BJ (cell line): ENCODE measurements at regions not wholly inside any gene's neighbourhood (a gene's known extent, or its start where the extent isn't known, plus 50 kb on each side); places are given as distances from the start of the nearest gene placed in this dataset.

ENCODE experiments used
- CTCF ChIA-PET: fragments of 350-600 bp; formaldehyde crosslinking; extraction: SDS; loops from one replicate; lab custom pipeline; 2021; ENCODE audit warnings: antibody characterized with exemption, inconsistent platforms; lab: Yijun Ruan, JAX
- POLR2A ChIA-PET: fragments of 300-600 bp; sonication (Branson Sonifier 250); formaldehyde crosslinking; extraction: SDS; loops from one replicate; lab custom pipeline; 2021; ENCODE audit warnings: antibody characterized with exemption; lab: Charles Lee
- DNase-seq: peaks from one replicate; pipeline ENCODE4 v3.0.0-alpha.2; 2011; ENCODE audit warnings: low read depth
- H3K27me3 ChIP-seq: 2 replicates; pipeline ENCODE4 v1.6.0; 2011; ENCODE audit warnings: low read length; ENCODE audit not compliant: control insufficient read depth, insufficient read depth
- H3K36me3 ChIP-seq: 2 replicates; pipeline ENCODE4 v1.5.1; 2011; ENCODE audit warnings: low read length; ENCODE audit not compliant: control insufficient read depth, insufficient read depth
- H3K4me3 ChIP-seq: 2 replicates; pipeline ENCODE4 v1.5.1; 2011; ENCODE audit warnings: low read depth, mild to moderate bottlenecking, control low read depth, low read length
- TF ChIP-seq, protein P1 (sequence below): IDR thresholded peaks from 2 replicates; pipeline ENCODE4 v1.5.1; 2011; ENCODE audit warnings: low read depth, mild to moderate bottlenecking, control low read depth, inconsistent platforms, low read length, moderate library complexity; ENCODE audit not compliant: insufficient read depth

DNA sequence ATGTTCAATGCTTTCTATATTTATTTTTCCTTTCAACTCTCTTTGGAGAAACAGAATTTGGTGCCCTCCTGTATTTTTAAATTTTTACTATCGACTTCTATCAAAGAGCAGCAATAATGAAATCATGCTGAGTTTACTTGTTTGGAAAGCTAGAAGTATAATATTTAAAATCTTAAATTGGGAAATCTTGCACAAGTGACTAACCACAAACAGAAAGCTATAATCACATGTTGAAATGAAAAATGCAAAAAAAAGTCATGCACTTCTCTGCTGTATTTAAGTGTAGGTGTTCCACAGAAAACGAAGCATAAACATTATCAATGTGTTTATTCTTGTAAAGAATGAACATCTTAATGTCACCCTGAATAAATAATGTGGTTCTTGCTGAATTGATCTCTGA, 306.1 kb downstream of the PCDH18 start:
- POLR2A ChIA-PET, result no interaction called here
- CTCF ChIA-PET, result interaction anchor here (1.7 kb wide), 1 partner anchor 23 kb away, joined by 3 read pairs; no protein-coding TSS in a partner anchor
- H3K36me3 ChIP-seq, result no peaks in the 10 kb centered on the region
- H3K4me3 ChIP-seq, result no peak overlapping the region
- DNase-seq, result no peak
- no peaks in the 10 kb centered on the region for H3K27me3 ChIP-seq
- TF ChIP-seq, protein P1, sequence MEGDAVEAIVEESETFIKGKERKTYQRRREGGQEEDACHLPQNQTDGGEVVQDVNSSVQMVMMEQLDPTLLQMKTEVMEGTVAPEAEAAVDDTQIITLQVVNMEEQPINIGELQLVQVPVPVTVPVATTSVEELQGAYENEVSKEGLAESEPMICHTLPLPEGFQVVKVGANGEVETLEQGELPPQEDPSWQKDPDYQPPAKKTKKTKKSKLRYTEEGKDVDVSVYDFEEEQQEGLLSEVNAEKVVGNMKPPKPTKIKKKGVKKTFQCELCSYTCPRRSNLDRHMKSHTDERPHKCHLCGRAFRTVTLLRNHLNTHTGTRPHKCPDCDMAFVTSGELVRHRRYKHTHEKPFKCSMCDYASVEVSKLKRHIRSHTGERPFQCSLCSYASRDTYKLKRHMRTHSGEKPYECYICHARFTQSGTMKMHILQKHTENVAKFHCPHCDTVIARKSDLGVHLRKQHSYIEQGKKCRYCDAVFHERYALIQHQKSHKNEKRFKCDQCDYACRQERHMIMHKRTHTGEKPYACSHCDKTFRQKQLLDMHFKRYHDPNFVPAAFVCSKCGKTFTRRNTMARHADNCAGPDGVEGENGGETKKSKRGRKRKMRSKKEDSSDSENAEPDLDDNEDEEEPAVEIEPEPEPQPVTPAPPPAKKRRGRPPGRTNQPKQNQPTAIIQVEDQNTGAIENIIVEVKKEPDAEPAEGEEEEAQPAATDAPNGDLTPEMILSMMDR, result no peak

DNA sequence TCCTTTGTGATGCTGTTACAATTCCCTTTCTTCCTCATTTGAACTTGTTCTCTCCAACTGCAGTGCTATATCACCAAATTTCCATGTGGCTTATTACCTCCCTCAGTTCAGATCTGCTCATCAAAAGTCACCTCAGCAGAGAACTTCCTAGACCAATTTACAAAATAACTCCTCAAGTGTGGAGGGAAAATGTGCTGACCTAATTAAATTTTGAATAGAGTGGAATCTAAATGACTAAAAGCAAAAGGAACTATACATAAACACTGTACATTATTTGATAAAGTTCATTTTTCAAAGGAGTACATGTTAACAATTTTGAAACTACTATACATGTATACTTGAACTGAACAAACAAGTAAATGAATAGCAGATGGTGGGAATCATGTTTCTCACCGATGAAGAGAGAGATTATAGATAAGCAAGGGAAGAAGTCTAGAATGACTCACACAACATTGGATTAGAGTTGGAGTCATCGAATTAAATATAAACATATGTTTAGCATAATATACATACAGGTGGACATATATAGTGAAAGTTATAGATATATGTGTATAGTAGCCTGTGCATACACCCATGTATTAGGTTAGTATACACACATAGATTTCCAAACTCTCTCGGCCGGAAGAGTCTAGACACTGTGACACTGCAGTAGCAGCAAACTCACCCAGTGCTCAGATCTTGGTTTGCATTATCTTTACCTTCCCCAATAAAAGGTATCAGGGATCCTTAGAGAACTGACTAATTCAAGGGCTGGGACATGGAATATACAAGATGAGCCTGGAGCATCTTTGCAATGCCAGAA, 318.7 kb downstream of the PCDH18 start:
- DNase-seq, result peak; percentile 54
- TF ChIP-seq, protein P1, result no peak

DNA sequence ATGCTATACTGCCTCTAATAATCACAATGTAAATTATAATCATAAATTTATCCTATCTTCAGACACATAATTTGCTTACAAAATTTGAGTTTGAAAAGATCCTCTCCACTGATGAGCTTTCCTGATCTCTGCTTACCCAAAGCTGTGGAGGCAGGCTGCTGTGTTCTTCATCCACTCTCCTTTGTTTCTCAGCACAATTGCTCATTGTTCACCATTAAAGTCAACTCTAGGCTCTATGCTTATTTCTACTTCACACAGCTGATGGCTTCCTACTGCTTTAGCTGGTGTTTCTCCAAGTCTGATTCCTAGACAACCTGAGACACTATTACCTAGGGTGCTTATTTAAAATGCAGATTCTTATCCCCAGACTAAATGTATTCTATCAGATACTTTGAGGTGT, 319.7 kb downstream of the PCDH18 start:
- Histone ChIP-seq H3K36me3 (no peaks in the 10 kb centered on the region), H3K27me3 (no peaks in the 10 kb centered on the region), H3K4me3 (no peak overlapping the region)
- DNase-seq, result no peak
- POLR2A ChIA-PET, result no interaction called here
- CTCF ChIA-PET, result interaction anchor here (0.6 kb wide), 1 partner anchor 426 kb away, joined by 3 read pairs; no protein-coding TSS in a partner anchor
- TF ChIP-seq, protein P1, result no peak

More for the DNA sequence above, 318.7 kb downstream of the PCDH18 start:
- POLR2A ChIA-PET, result no interaction called here
- Histone ChIP-seq H3K36me3 (no peaks in the 10 kb centered on the region), H3K27me3 (no peaks in the 10 kb centered on the region), H3K4me3 (no peak overlapping the region)
- CTCF ChIA-PET, result no interaction called here

DNA sequence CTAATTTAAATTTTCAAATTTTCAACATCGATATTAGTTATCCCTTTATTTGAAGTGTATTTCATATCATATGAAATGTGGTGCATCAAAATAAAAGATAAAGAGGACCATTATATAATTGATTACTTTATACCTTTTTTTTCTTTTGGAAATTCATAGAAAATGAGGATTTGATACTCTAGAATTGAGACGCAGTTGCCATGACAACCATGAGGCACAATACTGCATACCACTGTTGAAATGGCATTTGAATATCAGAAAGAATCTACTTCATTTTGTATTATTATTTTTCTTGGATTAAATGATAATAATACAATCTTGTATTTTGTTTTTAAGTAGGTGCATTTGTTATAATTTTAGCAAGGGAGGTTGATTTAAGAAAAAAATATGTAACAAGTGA, 323.1 kb downstream of the PCDH18 start:
- ChIA-PET POLR2A (no interaction called here), CTCF (no interaction called here)
- TF ChIP-seq, protein P1, result no peak
- no peak for DNase-seq
- Histone ChIP-seq H3K36me3 (no peaks in the 10 kb centered on the region), H3K4me3 (no peak overlapping the region), H3K27me3 (no peaks in the 10 kb centered on the region)

DNA sequence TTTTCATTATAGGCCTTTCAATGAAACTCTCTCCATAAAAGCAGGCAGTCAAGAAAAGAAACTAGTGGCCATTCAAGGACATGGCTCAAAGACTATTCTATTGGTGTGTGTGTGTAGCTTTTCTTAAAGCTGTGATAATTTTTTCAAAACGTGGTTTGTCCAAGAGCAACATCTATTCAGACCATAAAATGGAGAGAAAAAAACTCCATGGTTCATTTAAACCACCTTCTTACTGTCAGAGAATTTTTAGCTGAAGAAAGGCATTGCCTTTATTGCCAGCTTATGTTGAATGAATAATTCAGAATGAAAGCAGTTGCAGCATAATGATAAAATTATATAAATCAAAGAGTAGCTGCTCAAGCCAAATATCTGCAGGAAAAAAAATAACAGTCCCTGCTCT, 325.5 kb downstream of the PCDH18 start:
- ChIA-PET CTCF (no interaction called here), POLR2A (no interaction called here)
- no peaks in the 10 kb centered on the region for H3K36me3 ChIP-seq
- H3K27me3 ChIP-seq, result no peaks in the 10 kb centered on the region
- no peak for DNase-seq
- H3K4me3 ChIP-seq, result no peak overlapping the region
- TF ChIP-seq, protein P1, result no peak
